Right ventricle myocardium superior (tissue), 1 donor: ENCODE measurements at regions not wholly inside any gene's neighbourhood (a gene's known extent, or its start where the extent isn't known, plus 50 kb on each side); places are given as distances from the start of the nearest gene placed in this dataset.
A peak's percentile ranks its signal among the peaks of the same experiment; 100 is the strongest.
"Not testable (repeated sequence)": the region's sequence is repeated elsewhere in the genome, so short reads cannot be mapped to it uniquely, and the experiment has no call there.

Experiments used
- ATAC-seq: fragments of 200-7000 bp; cut with Tn5 transposase; one replicate; pipeline ENCODE4 v1.9.1; 2020; ENCODE audit warnings: mild to moderate bottlenecking; ENCODE audit not compliant: poor library complexity
- DNase-seq: peaks from one replicate; pipeline ENCODE4 v3.0.0-alpha.2; 2020
- intact Hi-C: fragments of 100-400 bp; cut with DNase I; formaldehyde crosslinking; loops from one replicate; pipeline ENCODE4 v1.11.2; 2022
- donor health status: DM: no; HTN: yes; CAD: no; lungs with severe emphysema.

DNA sequence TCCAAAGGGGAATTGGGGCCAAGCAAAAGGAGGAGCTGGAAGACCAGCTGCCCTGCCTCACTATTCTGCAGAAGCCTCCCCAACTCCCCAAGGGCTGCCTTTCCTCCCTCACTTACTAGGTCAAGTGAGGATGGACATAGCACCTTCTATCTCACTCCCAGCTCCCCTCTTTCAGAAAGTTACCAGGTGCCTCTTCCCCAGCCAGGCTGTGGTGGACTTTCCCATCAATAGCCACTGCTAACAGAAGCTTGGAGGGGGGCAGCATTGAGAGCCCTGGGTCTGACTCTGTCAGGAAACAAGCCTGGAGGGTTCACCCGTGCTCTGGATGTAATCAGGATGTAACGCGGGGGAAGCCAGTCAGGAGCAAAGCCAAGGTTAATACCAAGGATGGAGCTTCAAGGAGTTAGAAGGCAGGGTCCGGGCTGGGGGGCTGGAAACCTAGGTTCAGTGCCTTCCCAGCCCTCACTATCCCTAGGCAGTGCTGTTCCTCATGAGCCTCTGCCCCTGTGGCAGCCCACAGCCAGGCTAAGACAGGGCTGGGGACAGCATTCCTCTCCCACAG lies 127.8 kb upstream of the NGF start:
- DNase-seq = no peak

DNA sequence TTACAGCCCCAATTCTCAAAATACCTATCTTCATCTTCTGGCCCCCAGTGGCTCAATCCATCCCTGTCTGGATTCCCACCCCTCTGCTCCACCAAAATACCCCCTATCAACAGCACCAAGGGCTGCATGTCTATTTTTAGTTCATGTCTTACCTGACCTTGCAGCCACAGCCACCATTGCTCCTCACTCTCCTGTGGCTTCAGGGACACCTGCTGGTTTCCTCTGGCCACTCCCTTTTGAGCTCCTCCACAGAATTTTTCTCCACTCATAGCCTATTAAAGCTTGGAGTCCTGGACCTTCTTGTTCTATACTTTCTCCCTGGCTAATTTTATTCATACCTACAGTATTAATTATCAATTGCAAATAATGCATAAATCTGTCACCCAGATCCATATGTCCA lies 125.3 kb upstream of the NGF start:
- intact Hi-C loops = loop anchor here (10.0 kb wide), 2 partner anchors 119 to 189 kb away; no protein-coding TSS in a partner anchor
- peak; percentile 78 for ATAC-seq
- DNase-seq = peak; percentile 54

More for the DNA sequence above, 127.8 kb upstream of the NGF start:
- no peak for ATAC-seq
- intact Hi-C loops = loop anchor here (5.0 to 10.0 kb wide), 3 partner anchors 121 to 329 kb away; no protein-coding TSS in a partner anchor

DNA sequence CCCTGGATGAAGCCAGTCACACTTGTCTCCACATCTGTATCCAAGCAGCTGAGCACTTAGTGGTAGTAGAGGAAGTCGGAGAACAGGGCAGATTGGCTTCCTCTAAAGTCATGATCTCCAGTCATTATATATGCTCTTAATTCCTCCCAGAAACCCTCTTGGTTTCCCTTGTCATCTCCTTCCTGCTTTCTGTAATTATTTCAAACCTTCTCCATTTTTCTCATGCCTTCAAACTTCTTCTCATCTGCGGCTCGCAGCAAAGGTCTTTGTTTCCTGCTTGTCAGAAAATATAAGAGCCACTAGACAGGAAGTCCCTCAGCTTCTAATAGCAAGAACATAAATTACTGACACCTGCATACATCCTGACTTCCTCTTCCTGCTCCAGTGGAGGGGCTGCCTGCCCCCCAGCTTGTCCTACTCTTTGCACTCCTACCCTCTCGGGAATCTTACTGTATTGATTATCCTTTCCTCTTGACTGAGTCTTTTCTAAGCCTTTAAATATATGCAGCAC lies 124.6 kb upstream of the NGF start:
- no peak for ATAC-seq
- no peak for DNase-seq
- intact Hi-C loops = loop anchor here (10.0 kb wide), 2 partner anchors 118 to 188 kb away; no protein-coding TSS in a partner anchor

- DNase-seq (no peak), ATAC-seq (no peak)
- intact Hi-C loops = loop anchor here (10.0 kb wide), 2 partner anchors 117 to 187 kb away; no protein-coding TSS in a partner anchor
Measured at GRCh38 chr1:115461526-115461925, 123.5 kb upstream of the NGF start.

DNA sequence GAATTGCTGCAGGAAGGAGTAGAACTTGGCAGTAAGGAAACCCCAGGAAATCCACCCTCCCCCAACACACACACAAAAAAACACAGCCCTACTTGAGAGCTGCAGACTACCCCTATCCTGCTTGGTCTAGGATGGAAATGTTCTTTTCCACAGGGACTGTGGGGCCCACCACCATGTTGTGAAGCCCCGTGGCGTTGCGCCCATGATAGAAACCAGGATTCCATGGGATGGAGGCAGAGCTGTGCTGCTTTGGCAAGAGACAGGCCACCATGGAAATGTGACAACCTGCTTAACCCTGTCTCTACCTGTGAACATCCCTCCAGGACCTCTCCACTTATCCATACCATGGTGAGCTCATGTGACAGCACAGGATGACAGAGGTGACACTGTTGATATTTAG lies 121.1 kb upstream of the NGF start:
- DNase-seq = no peak
- ATAC-seq = no peak
- intact Hi-C loops = no loop called here

DNA sequence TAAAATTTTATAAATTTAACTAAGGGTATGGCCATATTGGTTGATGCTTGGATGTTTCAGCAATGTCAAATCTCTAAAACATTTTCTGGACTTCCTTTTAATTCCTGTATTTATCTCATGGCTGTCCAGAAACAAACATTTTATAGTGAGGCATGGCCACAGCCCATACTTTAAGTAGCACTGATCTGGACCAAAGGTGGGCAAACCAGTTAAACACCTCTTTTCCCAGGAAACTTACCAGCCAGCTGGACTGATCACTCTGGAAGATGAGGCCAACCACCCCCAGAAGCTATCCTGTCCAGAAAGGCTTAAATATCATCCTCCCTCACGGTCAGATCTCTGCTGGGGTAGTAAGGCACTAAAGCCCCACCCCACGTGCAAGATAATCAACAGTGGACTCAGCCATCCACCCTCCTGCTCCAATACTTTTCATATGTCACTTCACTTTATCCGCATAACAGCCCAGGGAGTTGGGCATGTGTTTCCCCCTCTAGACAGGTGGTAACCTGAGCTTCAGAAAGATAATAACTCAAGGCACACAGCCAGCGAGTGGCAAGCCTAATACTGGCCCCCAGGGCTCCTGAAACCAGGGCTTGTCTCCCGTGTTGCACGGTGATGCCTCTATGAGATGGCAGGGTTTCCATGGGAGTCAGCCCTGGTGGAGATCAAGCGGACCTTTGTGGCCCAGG lies 120.5 kb upstream of the NGF start:
- ATAC-seq (no peak), DNase-seq (no peak)
- intact Hi-C loops = no loop called here

- DNase-seq (no peak), ATAC-seq (no peak)
- intact Hi-C loops = no loop called here
Measured at GRCh38 chr1:115457289-115457688, 119.2 kb upstream of the NGF start.

- intact Hi-C loops = no loop called here
- DNase-seq (no peak), ATAC-seq (peak; percentile 47)
Measured at GRCh38 chr1:115456441-115456961, 118.5 kb upstream of the NGF start.

- intact Hi-C loops = no loop called here
- DNase-seq = peak; percentile 78
- ATAC-seq = peak; percentile 96
Measured at GRCh38 chr1:115454837-115455511, 116.9 kb upstream of the NGF start.

- ATAC-seq (no peak), DNase-seq (no peak)
- intact Hi-C loops = no loop called here
Measured at GRCh38 chr1:115453666-115454065, 115.6 kb upstream of the NGF start.

- intact Hi-C loops = no loop called here
- ATAC-seq (no peak), DNase-seq (no peak)
Measured at GRCh38 chr1:115452600-115453329, 114.7 kb upstream of the NGF start.

DNA sequence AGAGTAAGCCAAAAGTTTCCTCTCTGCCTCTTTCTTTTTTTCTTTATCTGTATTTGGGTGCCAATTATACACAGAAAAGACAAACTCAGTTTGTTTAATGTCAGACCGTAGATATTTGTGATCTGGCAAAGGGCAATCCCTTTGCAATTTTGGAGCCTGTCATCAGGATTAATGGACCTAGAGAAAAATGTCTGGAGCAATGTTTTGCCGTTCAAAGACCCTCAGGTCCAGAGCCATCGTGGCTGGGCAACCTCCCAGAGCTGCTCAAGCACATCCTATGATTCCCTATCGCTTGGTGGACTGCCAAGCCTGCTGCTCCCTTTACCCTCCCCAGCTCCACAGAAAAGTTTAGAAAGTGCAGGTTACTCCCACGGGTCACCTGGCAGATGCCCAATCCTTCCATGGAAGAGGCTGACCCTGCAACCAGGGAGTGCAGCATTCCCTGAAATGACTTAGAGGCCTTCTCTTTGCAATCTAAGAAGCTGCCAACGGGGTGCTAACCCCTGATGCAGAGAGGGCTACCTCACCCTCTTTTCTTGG lies 112.5 kb upstream of the NGF start:
- intact Hi-C loops = no loop called here
- ATAC-seq = no peak
- no peak for DNase-seq

- peak; percentile 72 for ATAC-seq
- intact Hi-C loops = loop anchor here (10.0 kb wide), 1 partner anchor 184 kb away; no protein-coding TSS in a partner anchor
Measured at GRCh38 chr1:115448282-115449044, 110.4 kb upstream of the NGF start.

GRCh38 chr1:115447672-115448071 lies 109.6 kb upstream of the NGF start:
- DNase-seq = no peak
- intact Hi-C loops = loop anchor here (10.0 kb wide), 1 partner anchor 183 kb away; no protein-coding TSS in a partner anchor
- ATAC-seq = no peak

More at GRCh38 chr1:115448282-115449044, 110.4 kb upstream of the NGF start:
- no peak for DNase-seq

DNA sequence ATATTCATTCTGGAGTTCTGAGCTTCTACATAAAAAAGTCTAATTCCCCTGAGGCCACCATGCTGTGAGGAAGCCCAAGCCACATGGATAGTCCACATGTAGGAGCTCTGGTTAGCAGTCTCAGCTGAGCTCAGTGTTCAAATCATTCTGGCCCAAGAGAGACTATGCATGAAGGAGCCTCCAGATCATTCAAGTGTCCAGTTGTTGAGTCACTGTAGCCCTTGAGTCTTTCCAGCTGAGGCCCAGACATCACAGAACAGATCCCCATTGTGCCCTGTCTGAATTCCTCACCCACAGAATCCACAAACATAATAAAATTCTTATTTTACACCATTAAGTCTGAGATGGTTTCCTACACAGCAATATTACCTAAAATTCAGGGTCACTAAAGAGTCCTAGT lies 107.0 kb upstream of the NGF start:
- intact Hi-C loops = loop anchor here (10.0 kb wide), 1 partner anchor 180 kb away; no protein-coding TSS in a partner anchor
- ATAC-seq (no peak), DNase-seq (no peak)

DNA sequence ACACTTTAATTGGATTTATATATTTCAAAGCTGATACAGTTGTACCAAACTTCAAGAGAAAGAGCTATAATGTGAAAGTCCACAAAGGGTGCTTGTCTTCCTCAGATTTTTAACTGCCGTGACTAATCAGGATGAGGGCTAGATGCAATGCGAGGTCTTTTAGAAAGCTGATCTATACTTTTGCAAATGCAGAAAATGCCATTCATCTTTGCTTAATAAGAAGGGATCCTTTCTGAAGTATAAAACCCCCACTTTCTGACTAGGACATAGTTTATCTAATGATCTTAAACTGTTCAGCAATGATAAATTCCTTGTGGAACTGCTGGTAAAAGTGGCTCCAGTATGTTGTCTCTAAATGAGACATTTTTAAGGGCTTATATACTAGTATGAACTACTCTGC lies 102.7 kb upstream of the NGF start:
- DNase-seq (no peak), ATAC-seq (no peak)
- intact Hi-C loops = loop anchor here (10.0 kb wide), 1 partner anchor 176 kb away; no protein-coding TSS in a partner anchor

DNA sequence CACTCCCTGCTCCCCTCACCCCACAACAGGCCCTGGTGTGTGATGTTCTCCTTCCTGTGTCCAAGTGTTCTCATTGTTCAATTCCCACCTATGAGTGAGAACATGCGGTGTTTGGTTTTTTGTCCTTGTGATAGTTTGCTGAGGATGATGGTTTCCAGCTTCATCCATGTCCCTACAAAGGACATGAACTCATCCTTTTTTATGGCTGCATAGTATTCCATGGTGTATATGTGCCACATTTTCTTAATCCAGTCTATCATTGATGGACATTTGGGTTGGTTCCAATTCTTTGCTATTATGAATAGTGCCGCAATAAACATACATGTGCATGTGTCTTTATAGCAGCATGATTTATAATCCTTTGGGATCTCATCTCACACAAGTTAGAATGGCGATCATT lies 101.5 kb upstream of the NGF start:
- intact Hi-C loops, ATAC-seq, DNase-seq: not testable (repeated sequence)

- DNase-seq = no peak
- ATAC-seq = no peak
- intact Hi-C loops = no loop called here
Measured at GRCh38 chr1:115437196-115437595, 99.1 kb upstream of the NGF start.
